HG03342 (cell line): ENCODE measurements at regions not wholly inside any gene's neighbourhood (a gene's known extent, or its start where the extent isn't known, plus 50 kb on each side); places are given as distances from the start of the nearest gene placed in this dataset.

Experiments
- ATAC-seq: cut with Tn5 transposase; IDR thresholded peaks from one replicate; pipeline ENCODE4 v1.9.1; 2021; ENCODE audit warnings: mild to moderate bottlenecking, moderate library complexity; ENCODE audit not compliant: unreplicated experiment

DNA sequence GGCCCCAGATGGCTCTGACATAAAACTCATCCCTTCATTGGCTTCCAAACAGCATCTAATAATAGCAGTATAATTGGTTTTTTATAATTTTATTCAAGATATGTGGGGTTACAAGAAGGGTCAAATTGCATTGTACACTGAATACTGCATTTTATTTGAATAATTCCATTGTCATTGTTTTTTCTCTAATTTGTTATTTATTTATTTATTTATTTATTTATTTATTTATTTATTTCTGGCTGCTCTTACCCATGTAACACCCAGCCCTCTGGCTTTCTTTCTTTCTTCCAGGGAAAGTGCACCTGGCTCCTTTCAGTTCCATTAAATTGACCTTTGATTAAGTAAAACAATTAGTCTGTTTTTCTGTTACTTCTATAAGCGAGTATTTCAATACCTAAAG is 210.1 kb downstream of the CDH9 start:
- ATAC-seq, result no peak

DNA sequence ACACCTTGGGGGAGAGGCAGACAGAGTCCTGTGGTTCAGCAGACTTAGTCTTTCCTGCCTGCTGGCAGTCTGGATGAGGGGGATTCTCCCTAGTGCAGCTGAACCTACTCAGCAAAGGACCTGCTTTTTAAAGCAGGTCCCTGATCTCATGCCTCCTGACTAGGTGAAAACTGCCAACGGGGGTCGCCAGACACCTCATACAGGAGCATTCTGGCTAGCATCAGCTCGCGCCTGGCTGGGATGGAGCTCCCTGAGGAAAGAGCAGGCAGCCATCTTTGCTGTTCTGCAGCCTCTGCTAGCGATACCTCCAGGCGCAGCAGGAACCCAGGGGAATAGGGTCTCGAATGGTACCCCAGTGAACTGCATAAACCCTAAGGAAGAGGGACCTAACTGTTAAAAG is 225.2 kb downstream of the CDH9 start:
- ATAC-seq, result no peak

GRCh38 chr5:26812714-26813113 is 225.7 kb downstream of the CDH9 start:
- ATAC-seq, result no peak

DNA sequence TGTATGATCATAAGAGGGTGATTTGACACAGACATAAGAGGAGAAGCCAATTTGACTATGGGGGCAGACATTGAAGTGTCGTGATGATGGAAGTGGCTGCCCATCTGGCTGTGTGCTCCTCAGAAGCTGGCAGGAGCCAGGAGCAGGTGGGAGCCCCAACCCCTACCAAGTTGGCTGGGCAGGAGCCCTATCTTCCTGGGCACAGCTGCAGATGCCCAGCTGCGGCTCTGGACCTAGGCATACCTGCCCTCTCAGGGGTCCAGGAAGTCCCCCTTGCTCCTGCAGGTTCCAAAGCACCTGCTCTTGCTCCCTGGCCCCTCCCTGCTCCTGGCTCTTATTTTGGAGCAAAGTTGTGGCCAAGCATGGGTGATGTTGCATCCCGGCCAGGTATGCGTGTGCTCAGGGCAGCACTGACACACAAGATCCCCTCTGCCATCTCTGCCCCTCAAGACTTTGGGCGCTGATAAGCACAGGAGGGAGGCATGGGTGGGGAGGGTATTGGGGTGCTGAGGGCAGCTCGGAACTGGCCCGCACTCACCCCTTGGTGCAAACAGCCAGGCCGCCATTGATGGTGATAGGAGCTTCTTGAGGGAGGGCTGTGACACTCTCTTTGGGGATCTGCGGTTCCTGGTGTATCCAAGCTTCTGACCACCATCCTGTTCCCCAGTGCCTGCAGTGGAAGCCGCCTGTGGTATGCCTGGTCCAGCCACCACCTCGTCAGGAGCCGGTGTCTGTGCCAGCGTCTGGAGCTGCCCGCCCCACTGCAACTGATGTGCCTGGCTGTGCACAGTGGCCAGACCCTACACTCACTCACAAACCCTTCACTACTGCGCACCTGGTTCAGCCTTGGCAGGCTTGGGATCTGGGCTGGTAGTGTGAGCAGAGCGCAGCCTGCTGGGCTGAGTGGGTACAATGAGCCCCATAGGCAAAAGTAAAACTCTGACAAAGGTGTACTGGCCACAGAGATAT is 230.9 kb downstream of the CDH9 start:
- no peak for ATAC-seq

GRCh38 chr5:26805076-26805475 is 233.3 kb downstream of the CDH9 start:
- no peak for ATAC-seq

DNA sequence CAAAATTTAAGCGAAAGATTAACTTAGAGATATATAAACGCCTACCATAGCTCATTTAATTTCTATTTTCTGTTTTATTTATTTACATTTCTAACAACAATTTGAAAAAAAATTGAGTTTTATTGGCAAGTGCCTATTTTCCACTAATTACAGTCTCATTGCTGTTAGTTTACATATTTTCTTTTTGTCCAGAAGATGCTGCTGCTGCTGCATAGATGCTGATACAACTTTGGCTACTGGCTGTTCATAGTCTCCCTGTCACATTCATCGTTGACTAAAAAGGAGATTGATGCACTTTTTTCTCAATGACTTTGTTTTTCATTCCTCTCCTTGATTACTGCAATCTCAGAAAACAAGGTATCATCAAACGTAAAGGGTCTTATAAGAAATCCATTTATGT is 235.4 kb downstream of the CDH9 start:
- no peak for ATAC-seq

DNA sequence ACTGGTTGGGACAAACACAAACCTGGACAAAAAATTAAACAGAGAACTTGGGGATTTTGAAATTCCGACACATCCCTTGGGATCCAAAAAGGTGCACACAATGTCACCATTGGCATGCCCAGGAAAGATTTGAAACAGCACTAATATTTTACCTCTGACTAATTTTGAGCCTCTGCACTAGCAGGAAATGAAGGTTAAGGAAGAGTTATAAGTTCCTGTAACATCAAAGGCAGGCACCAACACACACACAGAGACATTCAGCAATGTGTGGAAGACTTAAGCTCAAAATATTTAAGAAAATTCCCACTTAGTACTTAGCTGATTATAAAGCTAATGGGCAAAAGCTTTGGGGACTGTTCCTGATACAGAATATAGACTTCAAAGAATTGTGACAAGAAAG is 247.0 kb downstream of the CDH9 start:
- no peak for ATAC-seq

- no peak for ATAC-seq
Observed at GRCh38 chr5:26791021-26791420, 247.4 kb downstream of the CDH9 start.

DNA sequence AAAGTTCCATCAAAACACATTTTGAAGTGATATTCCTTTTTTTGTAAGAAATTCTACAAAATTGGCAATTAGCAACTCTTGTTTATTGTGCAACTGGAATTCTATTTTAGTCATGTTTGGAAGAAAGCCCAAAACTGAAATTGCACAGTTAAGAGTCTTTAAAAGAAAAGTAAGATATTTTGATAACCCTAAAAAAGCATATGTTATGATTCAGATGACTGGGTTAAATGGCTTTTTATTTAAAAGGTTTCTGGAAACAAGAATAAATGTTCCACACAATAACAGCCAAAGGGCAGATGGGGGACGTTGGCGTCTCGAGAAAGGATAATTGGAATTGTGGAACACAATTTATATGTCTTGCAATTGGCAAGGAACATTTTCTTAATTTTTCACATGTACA is 275.2 kb downstream of the CDH9 start:
- no peak for ATAC-seq

DNA sequence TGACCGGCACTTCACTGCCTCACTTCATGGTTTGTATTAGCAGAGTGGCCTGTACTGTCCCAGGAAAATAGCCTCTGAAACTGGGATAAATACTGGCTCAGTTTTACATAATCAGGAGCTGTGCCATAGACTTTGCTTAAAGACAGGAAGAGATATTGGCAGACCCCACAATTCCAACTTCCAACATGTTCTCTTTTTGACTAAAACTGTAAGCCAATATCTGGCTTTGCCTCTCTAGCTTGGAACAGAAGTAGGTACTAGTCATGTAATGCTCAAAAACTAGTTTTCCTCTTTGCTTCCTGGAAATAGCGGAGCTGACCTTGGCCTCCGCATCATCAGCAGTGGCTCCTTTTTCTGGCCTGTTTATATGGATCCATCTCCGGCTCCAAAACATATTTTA is 276.9 kb downstream of the CDH9 start:
- ATAC-seq, result no peak

- ATAC-seq, result no peak
Observed at GRCh38 chr5:26761045-26761444, 277.3 kb downstream of the CDH9 start.

GRCh38 chr5:26757941-26758340 is 280.4 kb downstream of the CDH9 start:
- no peak for ATAC-seq

DNA sequence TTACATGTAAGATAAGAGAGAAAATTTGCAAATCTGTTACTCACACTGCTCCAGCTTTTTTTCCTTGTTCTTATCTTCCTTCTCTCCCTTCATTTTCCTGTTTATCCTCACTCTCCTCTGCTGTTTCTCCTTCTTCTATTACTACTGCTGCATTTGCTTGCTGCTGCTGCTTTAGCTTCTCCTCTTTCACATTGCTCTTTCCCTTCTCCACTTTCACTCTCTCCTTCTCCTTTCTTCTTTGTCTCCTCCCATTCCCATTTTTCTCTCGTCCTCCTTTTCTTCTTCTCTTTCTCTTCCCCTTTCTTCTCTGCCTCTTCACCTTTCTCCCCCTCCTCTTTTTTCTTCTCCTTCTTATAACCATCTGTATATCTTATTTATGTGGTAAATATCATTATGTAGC is 288.6 kb downstream of the CDH9 start:
- no peak for ATAC-seq

GRCh38 chr5:26740182-26740581 is 298.2 kb downstream of the CDH9 start:
- ATAC-seq, result no peak

- ATAC-seq, result no peak
Observed at GRCh38 chr5:26737348-26738265, 300.8 kb downstream of the CDH9 start.

DNA sequence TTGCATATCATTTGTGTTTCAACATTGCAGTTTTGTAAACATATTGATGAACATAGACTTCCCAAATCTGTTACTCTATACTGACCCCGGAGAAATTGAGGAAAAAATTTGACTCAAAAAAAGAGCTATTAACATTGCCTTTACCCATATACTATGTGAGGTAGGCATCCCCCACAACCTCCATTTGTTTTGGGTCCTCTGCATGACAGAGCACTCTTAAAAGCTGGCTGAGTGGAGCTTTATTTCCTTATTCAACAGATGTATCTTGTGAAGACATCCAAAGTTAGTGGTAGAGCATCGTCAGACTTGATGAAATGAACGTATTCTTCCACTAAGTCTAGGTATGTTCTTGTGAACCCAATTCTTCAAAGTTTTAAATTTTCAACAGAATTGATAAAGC is 310.5 kb downstream of the CDH9 start:
- ATAC-seq, result no peak

GRCh38 chr5:26719803-26720202 is 318.6 kb downstream of the CDH9 start:
- no peak for ATAC-seq

- peak; percentile 68 for ATAC-seq
Observed at GRCh38 chr5:26700759-26701384, 337.5 kb downstream of the CDH9 start.

- no peak for ATAC-seq
Observed at GRCh38 chr5:26692952-26693351, 345.4 kb downstream of the CDH9 start.

DNA sequence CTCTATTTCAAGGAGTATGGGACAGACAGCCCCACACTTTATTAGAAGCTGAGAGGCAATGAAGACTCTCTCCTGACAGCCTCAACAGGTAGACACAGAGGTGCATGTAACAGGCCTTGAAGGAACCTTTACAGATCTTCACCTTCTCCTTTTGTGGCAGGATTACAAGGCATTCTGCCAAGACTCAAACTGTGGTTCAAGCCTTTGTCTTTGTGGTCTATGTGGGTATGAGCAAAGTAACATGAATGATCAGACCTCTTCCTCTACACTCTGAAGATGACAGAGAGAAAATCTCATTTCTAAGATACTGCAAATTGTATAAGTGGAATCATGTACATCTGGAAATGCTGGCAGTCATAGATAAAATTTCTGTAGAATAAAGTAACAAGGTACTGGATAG is 346.9 kb downstream of the CDH9 start:
- ATAC-seq, result no peak

- ATAC-seq, result no peak
Observed at GRCh38 chr5:26690511-26690910, 347.9 kb downstream of the CDH9 start.
